DND-41 (cell line): ENCODE measurements at regions not wholly inside any gene's neighbourhood (a gene's known extent, or its start where the extent isn't known, plus 50 kb on each side); places are given as distances from the start of the nearest gene placed in this dataset.

ENCODE experiments used
- CTCF ChIP-seq: IDR thresholded peaks from 2 replicates; pipeline ENCODE4 v1.5.1; 2012; ENCODE audit warnings: borderline replicate concordance, low read length, moderate library complexity, mild to moderate bottlenecking; ENCODE audit not compliant: poor library complexity, severe bottlenecking; ENCODE audit errors: extremely low read depth
- EZH2 ChIP-seq: IDR thresholded peaks from 3 replicates; pipeline ENCODE4 v1.6.1; 2012; ENCODE audit warnings: borderline replicate concordance, low read depth, mild to moderate bottlenecking, moderate library complexity, low read length, inconsistent platforms; ENCODE audit not compliant: severe bottlenecking

GRCh38 chr4:155062948-155063347, 145.5 kb upstream of the NPY2R start:
- TF ChIP-seq CTCF (no peak), EZH2 (no peak)
